ENCODE measurements at regions not wholly inside any gene's neighbourhood (a gene's known extent, or its start where the extent isn't known, plus 50 kb on each side); places are given as distances from the start of the nearest gene placed in this dataset.
A peak's percentile ranks its signal among the peaks of the same experiment; 100 is the strongest.

DNA sequence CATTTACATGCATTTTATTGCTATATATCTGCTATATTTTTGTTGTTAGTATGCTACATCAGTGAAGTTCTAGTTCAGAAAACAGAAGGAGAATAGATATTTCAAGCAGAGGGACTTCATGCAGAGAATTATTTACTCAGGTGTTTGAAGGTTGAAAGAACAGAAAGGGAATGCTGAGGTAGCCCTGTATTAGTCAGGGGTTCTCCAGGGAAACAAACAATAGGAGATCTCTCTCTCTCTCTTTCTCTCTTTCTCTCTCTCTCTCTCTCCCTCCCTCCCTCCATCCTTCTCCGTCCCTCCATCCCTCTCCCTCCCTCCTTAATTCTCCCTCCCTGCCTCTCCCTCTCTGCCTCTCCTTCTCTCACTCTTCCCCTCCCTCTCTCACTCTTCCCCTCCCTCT, 114.3 kb upstream of the TDRD3 start:
- no peak for DNase-seq (ENCODE audit: low spot score)

GRCh38 chr13:60286707-60287106, 110.3 kb upstream of the TDRD3 start:
- no peak for DNase-seq (ENCODE audit: low spot score)

GRCh38 chr13:60288569-60288968, 108.5 kb upstream of the TDRD3 start:
- no peak for DNase-seq (ENCODE audit: low spot score)

- DNase-seq (ENCODE audit: low spot score) = no peak
These were observed 93.9 kb upstream of the TDRD3 start for GRCh38 chr13:60303166-60303565.

- no peak for DNase-seq (ENCODE audit: low spot score)
These were observed 85.5 kb upstream of the TDRD3 start for GRCh38 chr13:60311527-60311926.

DNA sequence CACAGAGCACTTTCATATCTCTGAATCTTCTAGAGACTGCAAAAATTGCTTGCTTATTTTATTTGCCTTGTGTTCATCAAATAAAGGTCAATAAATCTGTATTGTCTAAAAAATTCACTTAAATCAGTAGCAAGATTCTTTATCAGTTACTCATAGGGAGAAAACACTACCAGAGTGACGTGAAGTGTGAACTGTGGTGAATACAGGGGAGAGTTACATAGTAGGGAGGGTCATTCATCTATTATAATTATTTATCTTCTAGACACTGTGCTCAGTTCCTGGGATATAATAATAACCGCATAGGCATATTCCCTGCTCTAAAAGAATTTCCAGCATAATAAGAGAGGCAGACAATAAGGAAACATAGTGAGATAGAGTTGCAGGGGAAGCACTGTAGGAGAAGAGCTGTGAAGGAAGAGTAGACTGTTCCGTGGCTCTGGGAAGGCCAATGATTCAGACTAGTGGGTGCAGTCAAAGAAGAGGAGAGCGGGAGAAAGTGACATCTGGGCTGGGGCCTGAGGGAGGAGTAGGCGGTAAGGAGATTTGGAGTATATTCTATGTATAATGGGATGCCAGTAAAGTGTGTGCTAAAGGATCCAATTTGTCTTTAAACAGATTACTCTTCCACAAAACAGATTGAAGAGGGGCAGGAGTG, 84.0 kb upstream of the TDRD3 start:
- no peak for DNase-seq (ENCODE audit: low spot score)

GRCh38 chr13:60318186-60318585, 78.8 kb upstream of the TDRD3 start:
- no peak for DNase-seq (ENCODE audit: low spot score)

- DNase-seq (ENCODE audit: low spot score) = no peak
These were observed 72.9 kb upstream of the TDRD3 start for GRCh38 chr13:60324131-60324530.

GRCh38 chr13:60326273-60326672, 70.7 kb upstream of the TDRD3 start:
- DNase-seq (ENCODE audit: low spot score) = no peak

GRCh38 chr13:60327511-60327910, 69.5 kb upstream of the TDRD3 start:
- no peak for DNase-seq (ENCODE audit: low spot score)

DNA sequence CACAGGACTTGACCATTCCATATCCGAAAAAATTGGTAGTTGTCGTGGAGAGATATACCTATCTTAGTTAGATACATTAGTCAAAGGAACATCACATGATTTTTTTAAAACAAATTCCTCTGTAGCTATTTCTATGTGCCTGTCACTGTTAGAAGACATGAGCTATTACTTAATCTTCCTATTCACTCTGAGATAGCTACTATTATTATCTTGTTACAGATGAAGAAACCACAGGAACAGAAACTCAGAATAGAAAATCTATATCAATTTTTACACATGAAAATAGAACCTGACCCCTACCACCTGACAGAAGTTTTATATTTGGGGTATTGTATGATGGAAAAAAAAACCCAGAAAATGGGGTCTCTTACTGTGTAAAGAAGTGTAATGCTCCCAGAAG, 68.9 kb upstream of the TDRD3 start:
- no peak for DNase-seq (ENCODE audit: low spot score)

DNA sequence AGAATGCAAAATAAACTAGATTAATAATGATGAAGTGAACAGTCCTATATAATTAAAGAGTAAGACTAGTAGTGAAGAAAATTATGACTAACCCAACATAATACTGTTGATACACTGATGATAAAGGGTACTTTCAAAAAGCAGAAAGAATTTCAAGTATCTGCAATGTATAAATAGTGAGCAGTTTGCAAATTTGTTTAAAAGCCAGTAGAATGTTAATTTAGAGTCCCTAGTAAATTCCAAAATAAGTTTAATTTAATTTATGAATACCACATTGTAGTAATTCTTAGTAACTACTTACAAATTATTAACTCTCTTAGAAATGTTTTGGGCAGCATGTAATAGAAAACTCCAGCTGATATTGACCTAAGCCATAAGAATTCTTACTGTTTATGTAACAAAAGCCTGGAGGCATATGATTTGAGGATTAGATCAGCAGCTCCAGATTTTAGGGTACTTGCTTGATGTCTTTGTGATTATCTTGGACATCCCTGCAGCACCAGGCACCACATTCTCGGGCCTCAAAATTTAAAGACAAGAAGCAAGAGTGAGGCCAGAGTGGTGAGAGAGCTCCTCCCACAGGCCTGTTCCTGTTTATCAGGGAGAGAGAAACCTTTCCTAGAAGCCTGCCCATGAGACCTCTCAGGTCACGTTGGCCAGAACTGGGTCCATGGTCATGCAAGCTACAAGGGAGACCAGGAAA, 67.6 kb upstream of the TDRD3 start:
- DNase-seq (ENCODE audit: low spot score) = peak; percentile 60

GRCh38 chr13:60331249-60332012, 65.6 kb upstream of the TDRD3 start:
- no peak for DNase-seq (ENCODE audit: low spot score)

- no peak for DNase-seq (ENCODE audit: low spot score)
These were observed 64.3 kb upstream of the TDRD3 start for GRCh38 chr13:60332682-60333081.

- no peak for DNase-seq (ENCODE audit: low spot score)
These were observed 62.7 kb upstream of the TDRD3 start for GRCh38 chr13:60334310-60334709.

DNA sequence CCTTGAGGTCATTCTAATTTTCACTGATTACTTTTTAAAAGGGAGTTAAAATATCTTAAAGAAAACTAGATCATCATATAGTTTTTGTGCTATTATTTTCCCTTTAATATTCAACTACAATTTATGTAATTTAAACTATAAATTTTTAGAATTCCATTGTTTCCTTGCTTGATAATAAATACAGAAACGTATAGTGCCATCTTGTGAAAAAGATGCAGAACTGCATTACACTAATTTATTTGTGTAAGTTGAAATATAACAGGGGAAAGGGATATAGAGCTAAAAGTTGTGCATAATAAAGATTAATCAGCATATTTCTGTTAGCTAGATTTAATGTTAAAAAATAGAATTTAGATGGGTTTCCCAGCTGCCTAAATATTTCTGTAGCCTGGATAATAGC, 61.5 kb upstream of the TDRD3 start:
- peak; percentile 7 for DNase-seq (ENCODE audit: low spot score)

- no peak for DNase-seq (ENCODE audit: low spot score)
These were observed 58.3 kb upstream of the TDRD3 start for GRCh38 chr13:60338754-60339153.

DNA sequence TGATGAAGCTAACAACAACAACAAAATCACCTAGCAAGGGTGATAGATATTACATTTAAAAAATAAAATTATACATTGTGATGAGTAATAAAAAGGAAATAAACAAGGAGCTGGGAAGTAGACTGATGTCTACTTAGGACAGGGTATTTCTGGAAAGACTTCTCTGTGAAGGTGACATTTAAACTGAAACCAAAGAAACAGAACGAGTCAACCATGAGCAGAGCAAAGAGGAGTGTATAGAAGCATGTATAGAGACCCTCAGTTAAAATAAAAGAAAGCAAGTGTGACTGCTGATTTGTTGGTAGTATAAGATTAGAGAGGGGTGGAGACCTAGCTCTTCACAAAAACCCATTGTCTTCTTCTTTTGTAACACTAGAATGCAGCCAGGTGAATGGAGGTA, 53.0 kb upstream of the TDRD3 start:
- DNase-seq (ENCODE audit: low spot score) = no peak

DNA sequence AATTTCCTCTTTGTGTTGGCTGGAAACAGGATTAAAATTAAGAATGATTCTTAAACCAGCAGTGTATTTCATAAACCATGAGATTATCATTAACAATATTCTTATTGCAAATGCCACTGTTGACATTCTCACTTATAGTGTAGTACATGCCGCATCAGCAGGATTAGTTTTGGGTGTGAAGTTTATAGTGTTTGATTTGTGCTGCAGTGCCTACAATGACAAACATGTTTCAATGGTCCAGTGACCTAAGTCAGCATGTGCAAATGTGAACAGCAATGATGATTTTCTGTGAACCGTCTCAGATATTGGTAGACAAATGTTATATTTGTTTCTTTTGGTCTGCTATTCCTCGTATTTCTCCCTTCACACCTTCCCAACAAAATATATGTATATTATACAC, 49.8 kb upstream of the TDRD3 start:
- no peak for DNase-seq (ENCODE audit: low spot score)

Data from umbilical cord (tissue), 1 donor.